ENCODE measurements at regions not wholly inside any gene's neighbourhood (a gene's known extent, or its start where the extent isn't known, plus 50 kb on each side); places are given as distances from the start of the nearest gene placed in this dataset.

GRCh38 chr5:135115591-135115990 lies 81.6 kb upstream of the PITX1 start:
- Histone ChIP-seq H3K4me1 (ENCODE audit: insufficient read depth, low read length, poor library complexity, severe bottlenecking) (peaks cover 5% of the 10 kb centered on the region), H4K20me1 (ENCODE audit: insufficient read depth, low read length, poor library complexity, severe bottlenecking) (no peaks in the 10 kb centered on the region), H2AFZ (ENCODE audit: low read length) (no peak overlapping the region), H3K36me3 (ENCODE audit: insufficient read depth, low read length) (no peaks in the 10 kb centered on the region), H3K9me2 (replicated peaks; ENCODE audit: low read depth, low read length) (no peaks in the 10 kb centered on the region), H3K4me2 (ENCODE audit: low read depth, low read length, poor library complexity, severe bottlenecking) (no peak overlapping the region), H3K9ac (ENCODE audit: low read depth, low read length, poor library complexity, severe bottlenecking) (no peak overlapping the region), H3K4me3 (ENCODE audit: low read length, poor library complexity, severe bottlenecking) (no peak overlapping the region), H3K9me3 (ENCODE audit: insufficient read depth, low read depth, low read length) (no peaks in the 10 kb centered on the region), H3F3A (ENCODE audit: low read depth) (no peaks in the 10 kb centered on the region), H3K27me3 (ENCODE audit: insufficient read depth, low read length, poor library complexity, severe bottlenecking) (no peaks in the 10 kb centered on the region), H3K79me2 (ENCODE audit: insufficient read depth, low read length) (no peaks in the 10 kb centered on the region)
- TF ChIP-seq EZH2phosphoT487 (IDR thresholded peaks at IDR 0.05; ENCODE audit: borderline replicate concordance) (no peak), CTCF (conservative IDR thresholded peaks at IDR 0.05; ENCODE audit: low read length) (no peak)

- peaks cover 5% of the 10 kb centered on the region for H3K4me1 ChIP-seq (ENCODE audit: insufficient read depth, low read length, poor library complexity, severe bottlenecking)
- TF ChIP-seq EZH2phosphoT487 (IDR thresholded peaks at IDR 0.05; ENCODE audit: borderline replicate concordance) (no peak), CTCF (conservative IDR thresholded peaks at IDR 0.05; ENCODE audit: low read length) (no peak)
- H3K79me2 ChIP-seq (ENCODE audit: insufficient read depth, low read length): no peaks in the 10 kb centered on the region
- no peaks in the 10 kb centered on the region for H4K20me1 ChIP-seq (ENCODE audit: insufficient read depth, low read length, poor library complexity, severe bottlenecking)
- no peak overlapping the region for H3K9ac ChIP-seq (ENCODE audit: low read depth, low read length, poor library complexity, severe bottlenecking)
- H3K4me2 ChIP-seq (ENCODE audit: low read depth, low read length, poor library complexity, severe bottlenecking): no peak overlapping the region
- no peak overlapping the region for H3K4me3 ChIP-seq (ENCODE audit: low read length, poor library complexity, severe bottlenecking)
- H3F3A ChIP-seq (ENCODE audit: low read depth): no peaks in the 10 kb centered on the region
- H2AFZ ChIP-seq (ENCODE audit: low read length): no peak overlapping the region
- no peaks in the 10 kb centered on the region for H3K9me3 ChIP-seq (ENCODE audit: insufficient read depth, low read depth, low read length)
- no peaks in the 10 kb centered on the region for H3K27me3 ChIP-seq (ENCODE audit: insufficient read depth, low read length, poor library complexity, severe bottlenecking)
- H3K9me2 ChIP-seq (replicated peaks; ENCODE audit: low read depth, low read length): no peaks in the 10 kb centered on the region
- H3K36me3 ChIP-seq (ENCODE audit: insufficient read depth, low read length): no peaks in the 10 kb centered on the region
These were observed 80.7 kb upstream of the PITX1 start for GRCh38 chr5:135114759-135115158.

GRCh38 chr5:135112008-135112725 lies 78.1 kb upstream of the PITX1 start:
- H3K79me2 ChIP-seq (ENCODE audit: insufficient read depth, low read length): no peaks in the 10 kb centered on the region
- H3K9me3 ChIP-seq (ENCODE audit: insufficient read depth, low read depth, low read length): no peaks in the 10 kb centered on the region
- no peak overlapping the region for H2AFZ ChIP-seq (ENCODE audit: low read length)
- H3K4me1 ChIP-seq (ENCODE audit: insufficient read depth, low read length, poor library complexity, severe bottlenecking): peaks cover 5% of the 10 kb centered on the region
- H3K9me2 ChIP-seq (replicated peaks; ENCODE audit: low read depth, low read length): no peaks in the 10 kb centered on the region
- H4K20me1 ChIP-seq (ENCODE audit: insufficient read depth, low read length, poor library complexity, severe bottlenecking): no peaks in the 10 kb centered on the region
- H3F3A ChIP-seq (ENCODE audit: low read depth): no peaks in the 10 kb centered on the region
- no peaks in the 10 kb centered on the region for H3K27me3 ChIP-seq (ENCODE audit: insufficient read depth, low read length, poor library complexity, severe bottlenecking)
- no peak overlapping the region for H3K4me3 ChIP-seq (ENCODE audit: low read length, poor library complexity, severe bottlenecking)
- H3K9ac ChIP-seq (ENCODE audit: low read depth, low read length, poor library complexity, severe bottlenecking): no peak overlapping the region
- no peak overlapping the region for H3K4me2 ChIP-seq (ENCODE audit: low read depth, low read length, poor library complexity, severe bottlenecking)
- H3K36me3 ChIP-seq (ENCODE audit: insufficient read depth, low read length): no peaks in the 10 kb centered on the region
- TF ChIP-seq EZH2phosphoT487 (IDR thresholded peaks at IDR 0.05; ENCODE audit: borderline replicate concordance) (no peak), CTCF (conservative IDR thresholded peaks at IDR 0.05; ENCODE audit: low read length) (no peak)
